HFFc6 (cell line): ENCODE measurements at regions not wholly inside any gene's neighbourhood (a gene's known extent, or its start where the extent isn't known, plus 50 kb on each side); places are given as distances from the start of the nearest gene placed in this dataset.

Source experiments
- DNase-seq: peaks from one replicate; pipeline ENCODE4 v3.0.0-alpha.2; 2018
- H3K27ac Mint-ChIP-seq: 2 replicates; pipeline ENCODE4 v1.8.0; 2020; ENCODE audit warnings: mild to moderate bottlenecking, mixed read lengths
- H3K27me3 Mint-ChIP-seq: 2 replicates; pipeline ENCODE4 v1.8.0; 2021; ENCODE audit warnings: mild to moderate bottlenecking, moderate library complexity, mixed read lengths; ENCODE audit not compliant: insufficient read depth
- H3K36me3 Mint-ChIP-seq: 2 replicates; pipeline ENCODE4 v1.8.0; 2021; ENCODE audit warnings: low read depth, mixed read lengths
- H3K4me1 Mint-ChIP-seq: 2 replicates; pipeline ENCODE4 v1.8.0; 2020; ENCODE audit warnings: low read depth, mixed read lengths
- H3K4me3 Mint-ChIP-seq: 2 replicates; pipeline ENCODE4 v1.8.0; 2020; ENCODE audit warnings: mild to moderate bottlenecking, moderate library complexity, mixed read lengths
- H3K9me3 Mint-ChIP-seq: 2 replicates; pipeline ENCODE4 v1.8.0; 2020; ENCODE audit warnings: mild to moderate bottlenecking, mixed read lengths
- TF ChIP-seq, protein P1 (sequence below): fragments of 200-600 bp; sonication (generic); IDR thresholded peaks from 2 replicates; pipeline ENCODE4 v1.5.0; 2021; ENCODE audit warnings: antibody characterized with exemption, mild to moderate bottlenecking

DNA sequence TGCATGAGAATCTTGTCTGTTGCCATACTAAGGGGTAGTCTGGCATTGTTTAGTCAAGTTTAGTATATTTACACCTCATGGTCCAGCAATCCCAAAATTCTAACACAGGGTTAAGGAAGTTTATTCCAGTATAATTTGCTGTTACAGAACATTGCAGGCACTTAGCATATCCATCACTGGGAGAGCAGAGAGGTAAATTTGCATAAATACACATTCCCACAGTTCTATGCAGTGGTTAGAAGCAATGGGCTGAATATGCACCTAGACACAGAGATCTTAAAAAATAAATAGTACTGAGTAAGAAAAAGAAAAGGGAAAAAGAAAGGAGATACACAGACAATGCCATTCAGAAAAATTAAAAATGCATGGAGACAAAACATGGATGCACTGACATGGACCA, 692.3 kb upstream of the MEF2C start:
- Mint-ChIP-seq H3K36me3 (no peaks in the 10 kb centered on the region), H3K9me3 (no peaks in the 10 kb centered on the region), H3K4me3 (no peak overlapping the region), H3K27me3 (no peaks in the 10 kb centered on the region), H3K4me1 (no peaks in the 10 kb centered on the region; the same call in 1 of the 2 replicates), H3K27ac (no peak overlapping the region)
- DNase-seq: no peak
- TF ChIP-seq, protein P1, sequence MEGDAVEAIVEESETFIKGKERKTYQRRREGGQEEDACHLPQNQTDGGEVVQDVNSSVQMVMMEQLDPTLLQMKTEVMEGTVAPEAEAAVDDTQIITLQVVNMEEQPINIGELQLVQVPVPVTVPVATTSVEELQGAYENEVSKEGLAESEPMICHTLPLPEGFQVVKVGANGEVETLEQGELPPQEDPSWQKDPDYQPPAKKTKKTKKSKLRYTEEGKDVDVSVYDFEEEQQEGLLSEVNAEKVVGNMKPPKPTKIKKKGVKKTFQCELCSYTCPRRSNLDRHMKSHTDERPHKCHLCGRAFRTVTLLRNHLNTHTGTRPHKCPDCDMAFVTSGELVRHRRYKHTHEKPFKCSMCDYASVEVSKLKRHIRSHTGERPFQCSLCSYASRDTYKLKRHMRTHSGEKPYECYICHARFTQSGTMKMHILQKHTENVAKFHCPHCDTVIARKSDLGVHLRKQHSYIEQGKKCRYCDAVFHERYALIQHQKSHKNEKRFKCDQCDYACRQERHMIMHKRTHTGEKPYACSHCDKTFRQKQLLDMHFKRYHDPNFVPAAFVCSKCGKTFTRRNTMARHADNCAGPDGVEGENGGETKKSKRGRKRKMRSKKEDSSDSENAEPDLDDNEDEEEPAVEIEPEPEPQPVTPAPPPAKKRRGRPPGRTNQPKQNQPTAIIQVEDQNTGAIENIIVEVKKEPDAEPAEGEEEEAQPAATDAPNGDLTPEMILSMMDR: no peak

DNA sequence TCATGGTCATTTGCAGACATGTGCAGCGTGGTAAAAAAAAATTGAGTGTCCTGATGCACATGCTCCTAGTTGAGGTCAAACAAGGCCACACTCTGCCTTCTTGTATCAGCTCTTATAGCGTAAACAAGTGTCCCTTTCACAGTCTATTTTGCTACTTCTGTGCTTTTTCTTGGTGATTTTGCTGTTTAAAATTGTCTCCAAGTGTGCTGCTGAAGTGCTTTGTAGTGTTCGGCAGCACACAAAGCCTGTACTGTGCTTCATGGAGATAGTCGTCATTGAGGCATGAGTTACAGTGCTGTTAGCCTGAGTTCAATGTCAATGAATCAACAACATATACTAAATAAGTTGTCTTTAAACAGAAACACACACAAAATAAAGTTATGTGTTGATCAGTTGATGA, 690.4 kb upstream of the MEF2C start:
- Mint-ChIP-seq H3K4me1 (no peaks in the 10 kb centered on the region; the same call in 1 of the 2 replicates), H3K27ac (no peak overlapping the region)

DNA sequence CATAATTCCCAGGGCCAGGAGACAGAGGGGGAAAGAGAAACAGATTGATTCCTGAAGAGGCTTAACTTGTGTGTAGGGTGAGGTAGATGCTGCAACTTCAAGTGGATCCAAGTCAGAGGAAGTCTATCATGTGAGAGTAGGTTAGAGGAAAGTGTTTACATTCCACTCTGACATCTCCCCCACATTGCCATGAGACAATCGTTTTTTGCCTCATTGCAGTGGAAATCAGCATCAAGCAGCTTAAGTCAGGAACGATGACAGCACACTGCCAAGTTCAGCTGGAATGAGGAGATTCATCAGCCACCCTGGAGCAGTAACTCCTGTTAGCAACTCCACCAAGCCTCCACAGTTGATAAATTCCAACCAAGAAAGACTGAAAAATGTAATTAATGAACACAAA, 689.7 kb upstream of the MEF2C start:
- DNase-seq: peak; percentile 3
- TF ChIP-seq, protein P1: no peak
- Mint-ChIP-seq H3K4me1 (no peaks in the 10 kb centered on the region; the same call in 1 of the 2 replicates), H3K27me3 (no peaks in the 10 kb centered on the region), H3K27ac (no peak overlapping the region), H3K36me3 (no peaks in the 10 kb centered on the region), H3K9me3 (no peaks in the 10 kb centered on the region), H3K4me3 (no peak overlapping the region)

More for the DNA sequence above, 690.4 kb upstream of the MEF2C start:
- no peak for DNase-seq
- no peaks in the 10 kb centered on the region for H3K27me3 Mint-ChIP-seq
- H3K36me3 Mint-ChIP-seq: no peaks in the 10 kb centered on the region
- TF ChIP-seq, protein P1: no peak
- no peak overlapping the region for H3K4me3 Mint-ChIP-seq
- H3K9me3 Mint-ChIP-seq: no peaks in the 10 kb centered on the region

DNA sequence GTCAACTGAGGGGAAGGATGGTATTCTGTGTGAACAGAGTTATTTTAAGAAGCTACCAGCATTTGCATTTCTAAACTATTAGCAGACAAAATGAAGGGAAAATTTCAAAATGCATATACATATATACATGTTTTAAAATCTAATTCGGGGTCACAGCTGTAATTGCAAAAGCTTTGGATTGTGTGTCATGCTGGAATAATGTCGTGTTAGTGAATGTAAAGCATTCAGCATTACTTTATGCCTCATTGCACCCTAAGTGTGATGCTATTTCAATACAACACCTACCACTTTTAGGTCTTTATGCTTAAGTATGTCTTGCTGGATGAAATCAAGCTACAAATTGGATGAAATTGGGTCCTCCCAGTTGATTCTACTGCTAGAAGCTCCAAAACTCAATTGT, 687.6 kb upstream of the MEF2C start:
- Mint-ChIP-seq H3K4me1 (no peaks in the 10 kb centered on the region; the same call in 1 of the 2 replicates), H3K27ac (no peak overlapping the region), H3K4me3 (no peak overlapping the region), H3K36me3 (no peaks in the 10 kb centered on the region), H3K9me3 (no peaks in the 10 kb centered on the region), H3K27me3 (no peaks in the 10 kb centered on the region)
- TF ChIP-seq, protein P1: no peak
- DNase-seq: no peak

DNA sequence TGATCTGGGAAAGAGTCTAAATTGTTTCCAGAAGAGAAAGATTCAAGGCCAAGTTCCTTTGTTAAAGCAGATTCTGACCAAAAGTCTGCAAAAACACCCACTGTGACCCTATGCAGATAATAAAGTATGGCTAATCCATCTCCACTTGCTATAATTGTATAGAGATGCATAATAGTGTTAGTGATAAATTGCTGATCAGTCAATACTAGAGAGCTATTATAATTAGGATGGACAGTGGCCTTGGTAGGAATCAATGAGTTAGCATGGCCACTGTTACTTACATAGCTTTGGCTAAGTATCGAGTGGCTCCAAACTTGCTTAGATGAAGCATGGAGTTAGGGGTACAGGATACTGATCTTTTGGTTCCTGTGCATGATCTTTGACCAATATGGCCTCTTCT, 683.4 kb upstream of the MEF2C start:
- H3K27ac Mint-ChIP-seq: no peak overlapping the region

More for the DNA sequence above, 683.4 kb upstream of the MEF2C start:
- Mint-ChIP-seq H3K4me1 (peaks cover 7% of the 10 kb centered on the region), H3K9me3 (no peaks in the 10 kb centered on the region), H3K4me3 (no peak overlapping the region), H3K27me3 (no peaks in the 10 kb centered on the region), H3K36me3 (no peaks in the 10 kb centered on the region)
- DNase-seq: no peak
- TF ChIP-seq, protein P1: no peak
